ENCODE measurements at regions not wholly inside any gene's neighbourhood (a gene's known extent, or its start where the extent isn't known, plus 50 kb on each side); places are given as distances from the start of the nearest gene placed in this dataset.

DNA sequence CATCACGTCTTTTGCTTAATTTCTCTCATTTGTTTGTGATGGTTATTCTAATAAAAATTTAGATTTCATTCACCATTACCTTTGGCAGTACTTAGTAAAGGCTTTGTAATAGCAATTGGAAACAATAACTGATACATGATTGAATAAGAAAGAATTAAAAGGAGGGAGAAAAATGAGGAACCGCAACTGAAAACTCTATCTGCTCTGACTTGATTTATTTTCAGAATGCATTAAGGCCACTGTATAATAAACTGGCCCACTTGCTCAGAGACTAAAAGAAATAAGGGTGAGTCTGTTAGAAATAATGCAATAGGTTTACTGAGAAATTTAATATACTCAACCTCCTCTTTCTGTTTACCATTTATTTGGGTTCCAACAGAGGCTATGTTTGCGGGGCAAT lies 351.5 kb downstream of the TMA16 start:
- TF ChIP-seq CTCF (IDR thresholded peaks at IDR 0.05; ENCODE audit: low read depth, low read length, missing input control), result no peak
- no peak for TF ChIP-seq REST (IDR thresholded peaks at IDR 0.05)
- no peak for TF ChIP-seq MAX (IDR thresholded peaks at IDR 0.05)

All from liver (tissue), 2 donors.